H1 (cell line): ENCODE measurements at regions not wholly inside any gene's neighbourhood (a gene's known extent, or its start where the extent isn't known, plus 50 kb on each side); places are given as distances from the start of the nearest gene placed in this dataset.

Experiments
- BRCA1 ChIP-seq: IDR thresholded peaks from 2 replicates; pipeline ENCODE4 v1.6.1; 2012; ENCODE audit warnings: low read depth, low read length, improper control_type of control experiment
- GABPA ChIP-seq: IDR thresholded peaks from 2 replicates; pipeline ENCODE4 v1.6.1; 2011; ENCODE audit warnings: mild to moderate bottlenecking, low read length, moderate library complexity, borderline replicate concordance; ENCODE audit not compliant: insufficient read depth
- PHF8 ChIP-seq: fragments of 200-600 bp; sonication (generic); conservative IDR thresholded peaks from 2 replicates; pipeline ENCODE4 v1.7.1; 2012; ENCODE audit warnings: low read depth, mild to moderate bottlenecking, inconsistent platforms, low read length, moderate library complexity
- SIRT6 ChIP-seq: IDR thresholded peaks from one replicate; pipeline ENCODE4 v1.7.1; 2012; ENCODE audit warnings: low read length, inconsistent platforms

- TF ChIP-seq PHF8: no peak
- no peak for TF ChIP-seq GABPA
- TF ChIP-seq BRCA1: no peak
- TF ChIP-seq SIRT6: no peak
Measured at GRCh38 chr5:162496100-162496808, 428.7 kb downstream of the GABRG2 start (continued).
